GM12878 (cell line): ENCODE measurements at regions not wholly inside any gene's neighbourhood (a gene's known extent, or its start where the extent isn't known, plus 50 kb on each side); places are given as distances from the start of the nearest gene placed in this dataset.

ENCODE experiments used
- ATAC-seq: fragments of 200-7000 bp; cut with Tn5 transposase; 3 replicates; pipeline ENCODE4 v1.9.1; 2020; ENCODE audit warnings: mild to moderate bottlenecking, moderate library complexity
- BruUV-seq: library from RNA; stranded (reverse); fragments of 400-500 nt; replicated peaks from 2 replicates; lab custom pipeline; 2021; lab: Mats Ljungman, UMichigan
- CTCF ChIA-PET: fragments of 300-600 bp; sonication (Branson Sonifier 250); formaldehyde crosslinking; extraction: SDS; loops from one replicate; lab custom pipeline; 2021; ENCODE audit warnings: inconsistent platforms; lab: Yijun Ruan, JAX
- POLR2A ChIA-PET: fragments of 350-600 bp; formaldehyde crosslinking; extraction: SDS; loops from one replicate; lab custom pipeline; 2021; ENCODE audit warnings: inconsistent platforms; lab: Charles Lee
- RAD21 ChIA-PET: fragments of 300-600 bp; sonication (Branson Sonifier 250); formaldehyde crosslinking; loops from one replicate; lab custom pipeline; 2023; ENCODE audit warnings: antibody characterized with exemption; ENCODE audit not compliant: unreplicated experiment; lab: Charles Lee
- SMC1A ChIA-PET: fragments of 300-600 bp; sonication (Branson Sonifier 250); formaldehyde crosslinking; loops from one replicate; lab custom pipeline; 2023; ENCODE audit not compliant: unreplicated experiment, uncharacterized antibody; lab: Charles Lee
- DNase-seq: peaks from one replicate; pipeline ENCODE4 v3.0.0-alpha.2; 2011; ENCODE audit warnings: low read depth, low spot score
- FAIRE-seq: peaks from 3 replicates; lab custom pipeline; 2011; peaks lifted over from hg19 to GRCh38; lab: Jason Lieb, UNC
- H2AFZ ChIP-seq: 2 replicates; pipeline ENCODE4 v1.6.0; 2011; ENCODE audit warnings: low read depth, low read length, control low read depth; ENCODE audit not compliant: control insufficient read depth
- H3K27ac ChIP-seq: 2 replicates; pipeline ENCODE4 v1.5.1; 2011; ENCODE audit warnings: control low read depth; ENCODE audit not compliant: control insufficient read depth, insufficient read depth
- H3K27me3 ChIP-seq, 2 experiments: replicated peaks in 1 of 2; 2 replicates each; pipeline versions ENCODE4 v1.6.0 to v1.6.1; 2011; ENCODE audit warnings: low read length in 1 of 2; ENCODE audit not compliant: control insufficient read depth in 2 of 2, insufficient read depth in 2 of 2
- H3K36me3 ChIP-seq, 2 experiments: 2 replicates each; pipeline ENCODE4 v1.5.1; 2011; ENCODE audit warnings: low read length in 1 of 2; ENCODE audit not compliant: control insufficient read depth in 2 of 2, insufficient read depth in 2 of 2
- H3K4me1 ChIP-seq: 2 replicates; pipeline ENCODE4 v1.6.1; 2011; ENCODE audit warnings: mild to moderate bottlenecking, low read length, moderate library complexity, mixed read lengths; ENCODE audit not compliant: control insufficient read depth, insufficient read depth
- H3K4me2 ChIP-seq: 2 replicates; pipeline ENCODE4 v1.6.0; 2011; ENCODE audit warnings: control low read depth; ENCODE audit not compliant: control insufficient read depth, insufficient read depth
- H3K4me3 ChIP-seq: fragments of 200-600 bp; sonication (generic); 2 replicates; pipeline ENCODE4 v1.5.1; 2016
- H3K79me2 ChIP-seq: 2 replicates; pipeline ENCODE4 v1.6.0; 2011; ENCODE audit warnings: low read length; ENCODE audit not compliant: control insufficient read depth, insufficient read depth
- H3K9ac ChIP-seq: 2 replicates; pipeline ENCODE4 v1.8.0; 2011; ENCODE audit warnings: low read length, control low read depth, mixed read lengths; ENCODE audit not compliant: control insufficient read depth, insufficient read depth
- H3K9me3 ChIP-seq: replicated peaks from 3 replicates; pipeline ENCODE4 v1.5.1; 2011; ENCODE audit warnings: mild to moderate bottlenecking, low read length; ENCODE audit not compliant: control insufficient read depth, insufficient read depth
- H4K20me1 ChIP-seq: 2 replicates; pipeline ENCODE4 v1.6.0; 2011; ENCODE audit not compliant: control insufficient read depth, insufficient read depth
- BACH1 ChIP-seq: fragments of 450-650 bp; IDR thresholded peaks from 2 replicates; pipeline ENCODE4 v1.6.1; 2017; ENCODE audit warnings: mild to moderate bottlenecking, borderline replicate concordance
- BMI1 ChIP-seq: fragments of 450-650 bp; IDR thresholded peaks from 2 replicates; pipeline ENCODE4 v1.6.1; 2016; ENCODE audit warnings: mild to moderate bottlenecking, moderate library complexity, borderline replicate concordance
- CBFB ChIP-seq: IDR thresholded peaks from 2 replicates; pipeline ENCODE4 v1.6.1; 2016; ENCODE audit warnings: antibody characterized with exemption, low read depth
- CREB1 ChIP-seq: IDR thresholded peaks from 2 replicates; pipeline ENCODE4 v1.6.1; 2012; ENCODE audit warnings: low read depth, mild to moderate bottlenecking, inconsistent platforms
- E2F4 ChIP-seq: IDR thresholded peaks from 2 replicates; pipeline ENCODE4 v1.6.1; 2012; ENCODE audit warnings: low read depth, low read length, improper control_type of control experiment
- ETV6 ChIP-seq, 2 experiments: fragments of 450-650 bp in 1 of 2; IDR thresholded peaks in 1 of 2; conservative IDR thresholded peaks in 1 of 2; 2 replicates each; pipeline ENCODE4 v1.6.1; 2014; ENCODE audit warnings: antibody characterized with exemption in 1 of 2, borderline replicate concordance in 1 of 2, low read depth in 1 of 2, mild to moderate bottlenecking in 1 of 2, moderate library complexity in 1 of 2
- HDGF ChIP-seq: fragments of 450-650 bp; IDR thresholded peaks from 2 replicates; pipeline ENCODE4 v1.6.1; 2016; ENCODE audit warnings: antibody characterized with exemption
- NR2C1 ChIP-seq: fragments of 450-650 bp; IDR thresholded peaks from 2 replicates; pipeline ENCODE4 v1.6.1; 2017; ENCODE audit warnings: antibody characterized with exemption, mild to moderate bottlenecking, moderate library complexity
- PML ChIP-seq: IDR thresholded peaks from 2 replicates; pipeline ENCODE4 v1.6.1; 2012; ENCODE audit warnings: low read length, inconsistent platforms
- RUNX3 ChIP-seq: IDR thresholded peaks from 2 replicates; pipeline ENCODE4 v1.6.1; 2012; ENCODE audit warnings: low read length, inconsistent platforms
- SPI1 ChIP-seq: IDR thresholded peaks from 2 replicates; pipeline ENCODE4 v1.6.1; 2011; ENCODE audit warnings: low read depth, mild to moderate bottlenecking, low read length, moderate library complexity, borderline replicate concordance; ENCODE audit not compliant: insufficient read depth
- ZNF687 ChIP-seq: fragments of 450-650 bp; IDR thresholded peaks from 2 replicates; pipeline ENCODE4 v1.6.1; 2017; ENCODE audit warnings: mild to moderate bottlenecking, moderate library complexity
- ZSCAN29 ChIP-seq: fragments of 450-650 bp; IDR thresholded peaks from 2 replicates; pipeline ENCODE4 v1.6.1; 2017; ENCODE audit warnings: mild to moderate bottlenecking, moderate library complexity
- WGBS: methylation state at CpG from one replicate; pipeline ENCODE4 v1.1.6; 2016; ENCODE audit warnings: low lambda C conversion rate; ENCODE audit not compliant: insufficient replicate concordance, insufficient coverage; ENCODE audit errors: missing lambda C conversion rate; 5-methylcytosine and 5-hydroxymethylcytosine counted together
- in situ Hi-C: fragments of 300-500 bp; cut with MboI; formaldehyde crosslinking; loops from 9 replicates; pipeline ENCODE4 v1.14.3; 2018; ENCODE audit warnings: mixed read lengths
- intact Hi-C: fragments of 100-400 bp; cut with micrococcal nuclease; formaldehyde crosslinking; loops from one replicate; pipeline ENCODE4 v1.14.2; 2022; ENCODE audit not compliant: unreplicated experiment
- TF ChIP-seq, protein P1 (sequence below): fragments of 450-650 bp; IDR thresholded peaks from 2 replicates; pipeline ENCODE4 v1.6.1; 2016; ENCODE audit warnings: mild to moderate bottlenecking
- TF ChIP-seq, protein P2 (sequence below): fragments of 450-650 bp; formaldehyde crosslinking; IDR thresholded peaks from 2 replicates; pipeline ENCODE4 v1.4.0; 2020; ENCODE audit warnings: mild to moderate bottlenecking, moderate library complexity

DNA sequence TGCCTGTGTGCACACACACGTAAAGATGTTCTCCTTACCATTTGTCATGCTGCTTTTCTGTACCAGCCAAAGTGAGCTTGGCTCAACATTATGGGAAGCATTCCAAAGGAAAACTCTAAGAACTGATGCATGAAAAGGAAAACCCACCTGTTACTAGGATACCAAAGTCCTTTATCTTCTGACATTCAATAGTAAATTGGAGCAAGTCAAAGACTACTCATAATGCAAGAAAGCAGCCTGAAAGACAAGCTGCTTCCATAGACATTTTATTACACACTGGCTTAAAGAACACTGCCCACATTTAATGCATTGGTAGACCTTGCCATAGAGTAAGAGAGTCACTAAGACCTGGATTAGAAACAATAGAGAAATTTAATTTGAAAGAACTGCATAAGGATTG, 159.0 kb downstream of the LRIG3 start:
- H3K4me1 ChIP-seq: no peaks in the 10 kb centered on the region
- H2AFZ ChIP-seq: no peak overlapping the region
- no peaks in the 10 kb centered on the region for H3K9me3 ChIP-seq
- no peak overlapping the region for H3K27ac ChIP-seq
- in situ Hi-C loops (no loop called here), intact Hi-C loops (no loop called here)
- DNase-seq (no peak), FAIRE-seq (no peak), ATAC-seq (no peak)
- 43% methylated on average over 1 of the region's 1 CpG for WGBS
- no peaks in the 10 kb centered on the region for H3K27me3 ChIP-seq
- RAD21 ChIA-PET: no interaction called here
- CTCF ChIA-PET: no interaction called here
- no peaks in the 10 kb centered on the region for H4K20me1 ChIP-seq
- no peak overlapping the region for H3K4me3 ChIP-seq
- H3K4me2 ChIP-seq: no peak overlapping the region
- POLR2A ChIA-PET: no interaction called here
- no peak overlapping the region for H3K9ac ChIP-seq
- no peaks in the 10 kb centered on the region for H3K36me3 ChIP-seq
- no TSS peak for BruUV-seq
- no peaks in the 10 kb centered on the region for H3K79me2 ChIP-seq
- SMC1A ChIA-PET: interaction anchor here (0.9 kb wide), 1 partner anchor 11 kb away, joined by 3 read pairs; no protein-coding TSS in a partner anchor
- TF ChIP-seq ZNF687: no peak
- TF ChIP-seq, protein P1, sequence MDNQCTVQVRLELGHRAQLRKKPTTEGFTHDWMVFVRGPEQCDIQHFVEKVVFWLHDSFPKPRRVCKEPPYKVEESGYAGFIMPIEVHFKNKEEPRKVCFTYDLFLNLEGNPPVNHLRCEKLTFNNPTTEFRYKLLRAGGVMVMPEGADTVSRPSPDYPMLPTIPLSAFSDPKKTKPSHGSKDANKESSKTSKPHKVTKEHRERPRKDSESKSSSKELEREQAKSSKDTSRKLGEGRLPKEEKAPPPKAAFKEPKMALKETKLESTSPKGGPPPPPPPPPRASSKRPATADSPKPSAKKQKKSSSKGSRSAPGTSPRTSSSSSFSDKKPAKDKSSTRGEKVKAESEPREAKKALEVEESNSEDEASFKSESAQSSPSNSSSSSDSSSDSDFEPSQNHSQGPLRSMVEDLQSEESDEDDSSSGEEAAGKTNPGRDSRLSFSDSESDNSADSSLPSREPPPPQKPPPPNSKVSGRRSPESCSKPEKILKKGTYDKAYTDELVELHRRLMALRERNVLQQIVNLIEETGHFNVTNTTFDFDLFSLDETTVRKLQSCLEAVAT: no peak
- TF ChIP-seq CREB1: no peak
- no peak for TF ChIP-seq CBFB
- no peak for TF ChIP-seq RUNX3
- no peak for TF ChIP-seq BMI1
- no peak for TF ChIP-seq HDGF
- no peak for TF ChIP-seq ETV6 (conservative IDR thresholded peaks at IDR 0.05 in 1 of 2, IDR thresholded peaks at IDR 0.05 in 1 of 2; ENCODE audit: borderline replicate concordance in 1 of 2, low read depth in 1 of 2)
- no peak for TF ChIP-seq PML
- no peak for TF ChIP-seq ZSCAN29
- TF ChIP-seq SPI1: no peak
- TF ChIP-seq, protein P2, sequence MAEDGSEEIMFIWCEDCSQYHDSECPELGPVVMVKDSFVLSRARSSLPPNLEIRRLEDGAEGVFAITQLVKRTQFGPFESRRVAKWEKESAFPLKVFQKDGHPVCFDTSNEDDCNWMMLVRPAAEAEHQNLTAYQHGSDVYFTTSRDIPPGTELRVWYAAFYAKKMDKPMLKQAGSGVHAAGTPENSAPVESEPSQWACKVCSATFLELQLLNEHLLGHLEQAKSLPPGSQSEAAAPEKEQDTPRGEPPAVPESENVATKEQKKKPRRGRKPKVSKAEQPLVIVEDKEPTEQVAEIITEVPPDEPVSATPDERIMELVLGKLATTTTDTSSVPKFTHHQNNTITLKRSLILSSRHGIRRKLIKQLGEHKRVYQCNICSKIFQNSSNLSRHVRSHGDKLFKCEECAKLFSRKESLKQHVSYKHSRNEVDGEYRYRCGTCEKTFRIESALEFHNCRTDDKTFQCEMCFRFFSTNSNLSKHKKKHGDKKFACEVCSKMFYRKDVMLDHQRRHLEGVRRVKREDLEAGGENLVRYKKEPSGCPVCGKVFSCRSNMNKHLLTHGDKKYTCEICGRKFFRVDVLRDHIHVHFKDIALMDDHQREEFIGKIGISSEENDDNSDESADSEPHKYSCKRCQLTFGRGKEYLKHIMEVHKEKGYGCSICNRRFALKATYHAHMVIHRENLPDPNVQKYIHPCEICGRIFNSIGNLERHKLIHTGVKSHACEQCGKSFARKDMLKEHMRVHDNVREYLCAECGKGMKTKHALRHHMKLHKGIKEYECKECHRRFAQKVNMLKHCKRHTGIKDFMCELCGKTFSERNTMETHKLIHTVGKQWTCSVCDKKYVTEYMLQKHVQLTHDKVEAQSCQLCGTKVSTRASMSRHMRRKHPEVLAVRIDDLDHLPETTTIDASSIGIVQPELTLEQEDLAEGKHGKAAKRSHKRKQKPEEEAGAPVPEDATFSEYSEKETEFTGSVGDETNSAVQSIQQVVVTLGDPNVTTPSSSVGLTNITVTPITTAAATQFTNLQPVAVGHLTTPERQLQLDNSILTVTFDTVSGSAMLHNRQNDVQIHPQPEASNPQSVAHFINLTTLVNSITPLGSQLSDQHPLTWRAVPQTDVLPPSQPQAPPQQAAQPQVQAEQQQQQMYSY (CRISPR knock-in tag): no peak
- TF ChIP-seq NR2C1: no peak
- TF ChIP-seq E2F4: no peak
- no peak for TF ChIP-seq BACH1
